ENCODE measurements at regions not wholly inside any gene's neighbourhood (a gene's known extent, or its start where the extent isn't known, plus 50 kb on each side); places are given as distances from the start of the nearest gene placed in this dataset.
"Not testable (repeated sequence)": the region's sequence is repeated elsewhere in the genome, so short reads cannot be mapped to it uniquely, and the experiment has no call there.

- DNase-seq, result no peak
Observed at GRCh38 chr12:91640021-91640420, 457.4 kb upstream of the DCN start.

DNA sequence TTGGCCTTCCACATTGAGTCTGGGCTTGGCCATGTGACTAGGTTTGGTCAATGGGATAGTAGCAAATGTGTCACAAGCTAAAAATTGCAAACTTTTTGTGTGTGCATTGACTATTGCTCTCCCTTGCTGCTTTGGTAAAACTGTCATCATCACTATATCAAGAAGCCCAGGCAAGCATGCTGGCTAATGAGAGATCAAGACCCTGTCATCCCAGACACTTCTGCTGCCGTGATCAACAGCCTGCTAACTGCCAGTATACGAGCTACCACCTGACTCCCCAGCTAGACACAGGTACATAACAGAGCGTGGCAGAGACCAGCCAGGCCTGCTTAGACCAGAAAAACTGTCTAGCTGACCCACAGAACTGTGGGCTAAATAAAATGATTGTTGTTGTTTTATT, 456.7 kb upstream of the DCN start:
- no peak for DNase-seq

DNA sequence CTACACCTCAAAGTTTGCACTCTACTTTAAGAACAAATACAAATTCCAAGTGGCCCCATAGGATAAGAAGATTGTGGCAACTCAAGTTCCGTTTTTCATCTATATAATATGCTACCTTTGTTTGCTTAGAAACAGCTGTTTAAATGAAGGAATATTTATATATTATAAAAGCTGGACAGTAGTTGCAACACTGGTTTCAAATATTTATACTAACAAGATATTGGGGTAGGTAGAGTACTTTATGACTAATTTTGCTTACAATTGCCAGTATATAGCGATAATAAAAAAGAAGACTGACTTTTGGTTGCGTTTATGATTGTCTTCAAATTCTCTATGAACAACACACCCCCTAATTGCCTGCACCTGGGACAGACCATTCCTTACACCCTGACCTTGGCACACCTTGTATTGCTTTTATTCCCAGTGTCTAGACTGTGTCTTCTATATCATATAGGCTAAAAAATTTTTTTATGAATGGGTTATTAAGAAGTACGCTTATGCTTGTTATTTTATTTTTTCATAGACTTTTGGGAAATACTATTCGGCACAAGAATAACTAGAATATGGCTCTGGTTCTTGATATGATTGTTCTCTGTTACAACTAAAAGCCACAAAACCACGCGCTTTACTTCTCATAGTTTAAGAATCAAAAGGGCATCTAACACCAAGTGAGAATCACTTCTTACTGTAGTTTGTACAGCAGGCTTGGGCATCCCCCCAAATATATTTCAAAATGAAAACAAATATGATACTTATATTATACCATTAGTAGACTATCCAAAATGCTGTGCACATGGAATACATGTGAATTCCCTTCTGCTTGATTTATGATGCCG, 455.4 kb upstream of the DCN start:
- no peak for DNase-seq

- DNase-seq, result no peak
Observed at GRCh38 chr12:91636721-91637120, 454.1 kb upstream of the DCN start.

DNA sequence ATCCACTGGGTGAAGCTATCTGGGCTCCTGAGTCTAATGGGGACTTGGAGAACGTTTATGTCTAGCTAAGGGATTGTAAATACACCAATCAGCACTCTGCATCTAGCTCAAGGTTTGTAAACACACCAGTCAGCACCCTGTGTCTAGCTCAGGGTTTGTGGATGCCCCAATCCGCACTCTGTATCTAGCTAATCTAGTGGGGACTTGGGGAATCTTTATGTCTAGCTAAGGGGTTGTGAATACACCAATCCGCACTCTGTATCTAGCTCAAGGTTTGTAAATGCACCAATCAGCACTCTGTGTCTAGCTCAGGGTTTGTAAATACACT, 451.7 kb upstream of the DCN start:
- not testable (repeated sequence) for DNase-seq

GRCh38 chr12:91633734-91634357, 451.2 kb upstream of the DCN start:
- DNase-seq, result no peak

DNA sequence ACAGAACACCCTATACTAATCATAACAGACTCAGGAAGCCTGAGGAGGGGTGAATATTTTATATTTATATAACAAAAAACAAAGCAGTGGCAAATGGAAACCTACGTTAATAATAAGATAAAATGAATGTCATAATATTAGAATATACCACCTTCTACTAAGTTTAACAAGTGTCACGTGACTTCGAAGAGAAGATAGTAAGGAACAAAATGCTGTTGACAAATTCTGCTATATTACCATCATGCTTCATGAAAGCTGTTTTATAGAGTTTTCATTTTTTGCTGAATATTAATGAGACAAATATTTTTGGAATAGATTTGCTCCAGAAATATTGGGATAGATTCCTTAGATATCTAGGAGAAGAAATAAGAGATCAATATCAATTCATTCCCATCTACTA, 450.6 kb upstream of the DCN start:
- no peak for DNase-seq

GRCh38 chr12:91632042-91632786, 449.6 kb upstream of the DCN start:
- no peak for DNase-seq

DNA sequence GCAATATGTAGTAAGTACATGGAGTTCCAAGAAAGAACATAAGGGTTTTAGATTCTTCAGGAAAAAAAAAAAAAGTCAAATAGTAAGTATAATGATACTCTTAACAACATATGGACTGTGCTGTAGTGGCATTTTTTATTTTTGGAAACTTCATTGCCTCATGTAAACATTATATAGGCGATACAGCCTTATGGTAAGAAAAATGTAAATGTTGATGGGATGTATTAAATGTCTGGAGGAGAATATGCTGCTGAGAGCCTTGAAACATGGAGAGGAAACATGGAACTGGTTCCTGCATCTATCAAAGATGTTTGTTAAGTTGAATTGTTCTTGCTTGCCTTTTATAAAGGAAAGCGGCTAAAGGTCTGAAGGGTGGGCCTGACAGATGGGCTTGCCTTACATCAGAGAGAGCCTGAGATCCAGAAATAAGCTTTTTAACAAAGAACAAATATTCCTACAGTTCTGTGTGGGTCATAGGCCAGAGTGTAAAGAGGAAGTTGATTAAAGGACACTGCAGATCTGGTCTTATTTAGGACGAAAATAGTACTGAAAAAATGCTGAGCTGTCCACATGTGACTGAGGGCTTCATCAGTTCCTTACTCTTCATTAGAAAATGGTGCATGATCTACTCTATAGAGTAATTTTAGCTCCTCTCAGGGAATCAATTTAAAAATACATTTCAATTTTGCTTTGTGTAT, 448.1 kb upstream of the DCN start:
- no peak for DNase-seq

GRCh38 chr12:91630083-91630482, 447.5 kb upstream of the DCN start:
- DNase-seq, result no peak

- DNase-seq, result no peak
Observed at GRCh38 chr12:91629440-91629839, 446.8 kb upstream of the DCN start.

DNA sequence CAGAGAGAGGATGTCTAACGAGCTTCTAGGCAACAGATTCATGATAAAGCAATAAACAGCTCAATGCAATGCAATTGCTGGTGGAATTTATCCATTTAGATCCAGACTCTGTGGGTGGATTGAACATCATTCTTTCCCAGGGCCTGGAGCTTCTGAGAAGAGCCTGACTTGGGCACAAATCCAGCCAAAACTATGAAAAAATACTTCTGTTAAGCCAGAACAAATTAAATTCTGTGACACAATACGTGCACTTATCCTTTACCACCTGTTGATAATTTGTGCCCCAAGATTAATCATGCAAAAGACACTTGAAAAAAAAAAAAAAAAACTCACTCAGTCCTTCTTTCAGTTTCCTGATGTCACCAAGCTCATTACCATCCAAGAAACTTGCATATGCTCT, 446.0 kb upstream of the DCN start:
- no peak for DNase-seq

GRCh38 chr12:91627225-91627624, 444.6 kb upstream of the DCN start:
- DNase-seq, result no peak

GRCh38 chr12:91622981-91623380, 440.4 kb upstream of the DCN start:
- no peak for DNase-seq

GRCh38 chr12:91622037-91622436, 439.4 kb upstream of the DCN start:
- no peak for DNase-seq

DNA sequence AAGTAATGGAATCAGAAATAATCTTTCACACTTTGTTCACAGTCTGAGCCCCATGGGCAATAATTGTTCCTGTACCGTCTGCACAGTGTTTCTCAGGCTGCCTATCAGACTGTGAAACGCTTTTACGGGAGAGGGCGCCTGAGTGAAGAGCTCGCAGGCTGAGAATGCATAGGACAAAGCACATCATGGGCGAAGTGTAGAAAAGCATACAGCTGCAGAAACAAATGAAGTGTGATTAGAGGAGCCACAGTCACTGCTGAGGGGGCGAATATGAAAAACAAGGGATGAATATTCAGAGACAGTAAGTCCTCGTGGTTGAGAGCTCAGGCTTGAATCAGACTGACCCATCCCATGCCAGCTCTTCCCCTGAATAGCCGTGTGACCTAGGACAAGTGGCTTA, 438.4 kb upstream of the DCN start:
- DNase-seq, result no peak

DNA sequence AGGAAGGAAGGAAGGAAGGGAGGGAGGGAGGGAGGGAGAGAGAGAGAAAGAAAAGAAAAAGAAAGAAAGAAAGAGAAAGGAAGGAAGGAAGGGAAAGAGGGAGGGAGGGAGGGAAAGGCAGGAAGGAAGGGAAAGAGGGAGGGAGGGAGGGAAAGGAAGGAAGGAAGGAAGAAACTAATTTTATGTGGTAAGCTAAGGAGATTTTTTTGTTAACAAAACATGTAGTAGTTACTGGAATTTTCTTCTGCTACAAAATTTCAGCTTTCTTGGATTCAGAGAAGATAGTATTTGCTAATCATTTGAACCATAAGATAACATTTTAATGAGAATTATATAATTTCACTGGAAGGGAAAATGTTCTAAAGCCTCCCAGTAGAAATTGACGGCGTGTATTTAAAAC, 437.8 kb upstream of the DCN start:
- DNase-seq, result no peak

DNA sequence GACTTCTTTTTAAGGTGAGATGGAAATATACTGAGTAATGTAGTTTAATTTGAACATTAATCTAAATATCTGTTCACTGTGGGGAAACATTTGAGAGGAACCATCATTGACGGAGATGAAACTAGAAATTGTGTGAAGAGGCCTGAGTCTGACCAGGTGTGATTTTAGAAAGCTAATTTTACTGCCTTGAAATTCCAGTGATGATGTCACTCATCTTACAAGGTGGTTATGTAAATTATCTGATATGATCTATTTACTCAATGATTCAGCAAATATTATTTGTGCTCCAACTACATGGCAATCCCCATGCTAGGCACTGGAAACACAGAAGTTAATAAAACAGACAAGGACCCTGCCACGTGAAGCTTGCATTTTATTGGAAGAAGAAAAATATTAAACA, 435.7 kb upstream of the DCN start:
- no peak for DNase-seq

DNA sequence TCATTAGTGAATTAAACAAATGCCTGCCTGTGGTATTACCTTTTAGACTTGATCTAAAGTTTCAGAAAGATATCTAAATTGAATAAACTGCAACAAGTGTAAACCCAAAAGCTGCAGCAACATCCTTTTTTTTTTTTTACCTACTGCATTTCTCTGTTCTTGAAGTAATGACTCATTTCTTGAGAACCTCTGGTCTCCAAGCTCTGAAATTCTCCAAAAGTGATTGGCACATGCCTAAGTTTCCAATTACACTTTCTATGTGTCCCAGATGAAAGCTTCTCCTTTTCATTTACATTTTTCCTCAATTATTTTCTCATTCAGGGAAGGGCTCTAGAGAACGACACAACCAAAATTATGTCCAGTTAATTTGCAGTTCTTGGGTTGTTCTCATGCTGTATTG, 435.2 kb upstream of the DCN start:
- no peak for DNase-seq

- DNase-seq, result peak; percentile 16
Observed at GRCh38 chr12:91616416-91616815, 433.8 kb upstream of the DCN start.

GRCh38 chr12:91613223-91613779, 430.7 kb upstream of the DCN start:
- DNase-seq, result no peak

- no peak for DNase-seq
Observed at GRCh38 chr12:91610561-91610960, 427.9 kb upstream of the DCN start.

DNA sequence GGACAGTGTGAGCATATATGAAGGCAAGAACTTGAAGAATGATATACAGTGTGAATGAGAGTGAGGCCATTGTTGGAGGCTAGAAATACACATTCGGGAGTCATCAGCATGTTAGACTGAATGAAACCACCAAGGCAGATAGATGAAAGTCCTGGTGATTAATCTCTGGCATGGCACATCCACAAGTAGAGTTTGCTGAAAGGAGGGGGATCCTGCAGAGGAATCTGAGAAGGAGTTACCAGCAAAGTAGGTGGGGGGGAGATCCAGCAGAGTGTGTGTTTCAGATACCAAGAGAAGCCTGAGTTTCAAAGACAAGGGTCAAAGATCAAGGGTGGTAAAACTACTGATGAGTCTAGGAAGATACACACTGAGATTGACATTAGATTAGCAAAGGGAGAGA, 426.7 kb upstream of the DCN start:
- no peak for DNase-seq

Measured in NCI-H510A treated with DMSO at 0.1 percent for 48 hours (cell line).